ENCODE measurements at regions not wholly inside any gene's neighbourhood (a gene's known extent, or its start where the extent isn't known, plus 50 kb on each side); places are given as distances from the start of the nearest gene placed in this dataset.

GRCh38 chr2:2850218-2850755 is 519.2 kb upstream of the MYT1L start:
- TF ChIP-seq, protein P1, sequence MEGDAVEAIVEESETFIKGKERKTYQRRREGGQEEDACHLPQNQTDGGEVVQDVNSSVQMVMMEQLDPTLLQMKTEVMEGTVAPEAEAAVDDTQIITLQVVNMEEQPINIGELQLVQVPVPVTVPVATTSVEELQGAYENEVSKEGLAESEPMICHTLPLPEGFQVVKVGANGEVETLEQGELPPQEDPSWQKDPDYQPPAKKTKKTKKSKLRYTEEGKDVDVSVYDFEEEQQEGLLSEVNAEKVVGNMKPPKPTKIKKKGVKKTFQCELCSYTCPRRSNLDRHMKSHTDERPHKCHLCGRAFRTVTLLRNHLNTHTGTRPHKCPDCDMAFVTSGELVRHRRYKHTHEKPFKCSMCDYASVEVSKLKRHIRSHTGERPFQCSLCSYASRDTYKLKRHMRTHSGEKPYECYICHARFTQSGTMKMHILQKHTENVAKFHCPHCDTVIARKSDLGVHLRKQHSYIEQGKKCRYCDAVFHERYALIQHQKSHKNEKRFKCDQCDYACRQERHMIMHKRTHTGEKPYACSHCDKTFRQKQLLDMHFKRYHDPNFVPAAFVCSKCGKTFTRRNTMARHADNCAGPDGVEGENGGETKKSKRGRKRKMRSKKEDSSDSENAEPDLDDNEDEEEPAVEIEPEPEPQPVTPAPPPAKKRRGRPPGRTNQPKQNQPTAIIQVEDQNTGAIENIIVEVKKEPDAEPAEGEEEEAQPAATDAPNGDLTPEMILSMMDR (IDR thresholded peaks at IDR 0.05): no peak
- no peak for TF ChIP-seq POLR2A (IDR thresholded peaks at IDR 0.05)
- TF ChIP-seq EP300 (IDR thresholded peaks at IDR 0.05): no peak
